ENCODE measurements at regions not wholly inside any gene's neighbourhood (a gene's known extent, or its start where the extent isn't known, plus 50 kb on each side); places are given as distances from the start of the nearest gene placed in this dataset.
"Not testable (repeated sequence)": the region's sequence is repeated elsewhere in the genome, so short reads cannot be mapped to it uniquely, and the experiment has no call there.

DNA sequence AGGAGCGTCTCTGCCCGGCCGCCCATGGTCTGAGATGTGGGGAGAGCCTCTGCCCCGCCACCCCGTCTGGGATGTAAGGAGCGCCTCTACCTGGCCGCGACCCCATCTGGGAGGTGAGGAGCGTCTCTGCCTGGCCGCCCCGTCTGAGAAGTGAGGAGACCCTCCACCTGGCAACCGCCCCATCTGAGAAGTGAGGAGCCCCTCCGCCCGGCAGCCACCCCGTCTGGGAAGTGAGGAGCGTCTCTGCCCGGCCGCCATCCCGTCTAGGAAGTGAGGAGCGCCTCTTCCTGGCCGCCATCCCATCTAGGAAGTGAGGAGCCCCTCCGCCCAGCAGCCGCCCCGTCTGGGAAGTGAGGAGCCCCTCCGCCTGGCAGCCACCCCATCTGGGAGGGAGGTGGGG lies 551.9 kb downstream of the FAM181B start:
- not testable (repeated sequence) for H3K4me3 ChIP-seq (ENCODE audit: extremely low read depth, insufficient read depth, low read length, poor library complexity, severe bottlenecking); H3K4me1 ChIP-seq (ENCODE audit: control insufficient read depth, insufficient read depth, low read length, poor library complexity, severe bottlenecking); H3K36me3 ChIP-seq (ENCODE audit: control insufficient read depth, insufficient read depth, low read length); H3K9me3 ChIP-seq (ENCODE audit: control insufficient read depth, low read length); H3K27ac ChIP-seq (ENCODE audit: low read depth, low read length, severe bottlenecking)
- 91 to 96% methylated on average over 5 to 13 of the region's 25 CpGs for WGBS, 2 experiments (ENCODE audit: insufficient coverage in 2 of 2)

DNA sequence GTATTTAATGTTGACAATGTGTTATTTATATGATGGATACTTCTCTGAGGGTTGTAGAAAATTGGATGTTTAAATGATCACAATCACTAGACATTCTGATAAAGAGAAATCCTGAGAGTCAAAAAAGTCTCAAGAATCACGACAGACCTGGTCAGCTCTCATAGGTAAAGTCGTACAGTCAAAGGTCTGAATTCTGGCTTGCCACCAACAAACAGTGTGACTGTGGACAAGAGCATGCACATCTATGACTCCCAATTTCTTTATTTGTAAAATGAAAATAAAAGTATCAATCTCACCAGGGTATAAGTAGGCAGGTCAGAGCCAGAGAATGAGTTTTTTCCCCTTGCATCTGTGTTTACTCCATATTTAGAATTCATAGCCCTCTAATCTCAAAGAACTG lies 556.7 kb downstream of the FAM181B start:
- no peak overlapping the region for H3K27ac ChIP-seq (ENCODE audit: low read depth, low read length, severe bottlenecking)
- H3K36me3 ChIP-seq (ENCODE audit: control insufficient read depth, insufficient read depth, low read length): no peaks in the 10 kb centered on the region
- H3K9me3 ChIP-seq (ENCODE audit: control insufficient read depth, low read length): no peaks in the 10 kb centered on the region
- H3K4me3 ChIP-seq (ENCODE audit: extremely low read depth, insufficient read depth, low read length, poor library complexity, severe bottlenecking): no peak overlapping the region
- H3K4me1 ChIP-seq (ENCODE audit: control insufficient read depth, insufficient read depth, low read length, poor library complexity, severe bottlenecking): no peaks in the 10 kb centered on the region
- WGBS, 2 experiments (ENCODE audit: insufficient coverage in 2 of 2): 100% methylated on average over 1 of the region's 2 CpGs

DNA sequence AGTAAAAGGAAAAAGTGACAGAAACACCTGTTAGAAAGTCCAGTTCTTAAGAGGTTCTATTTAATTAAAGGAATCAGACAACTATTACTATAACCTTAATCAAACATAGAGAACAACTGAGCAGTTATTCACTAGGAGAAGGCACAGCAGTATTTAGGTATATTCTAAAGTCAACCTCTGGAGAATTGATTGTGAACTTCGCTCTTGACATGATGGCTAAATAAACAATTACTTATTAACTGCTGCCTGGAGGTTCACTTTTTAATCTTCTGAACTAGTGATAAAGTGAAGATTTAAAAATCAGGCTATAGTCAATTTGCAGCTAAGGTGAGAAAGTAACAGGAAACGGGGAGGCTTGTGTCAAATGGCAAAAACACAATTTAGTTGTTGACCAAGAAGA lies 557.3 kb downstream of the FAM181B start:
- 80 to 88% methylated on average over 1 to 2 of the region's 2 CpGs for WGBS, 2 experiments (ENCODE audit: insufficient coverage in 2 of 2)
- Histone ChIP-seq H3K4me3 (ENCODE audit: extremely low read depth, insufficient read depth, low read length, poor library complexity, severe bottlenecking) (no peak overlapping the region), H3K4me1 (ENCODE audit: control insufficient read depth, insufficient read depth, low read length, poor library complexity, severe bottlenecking) (no peaks in the 10 kb centered on the region), H3K36me3 (ENCODE audit: control insufficient read depth, insufficient read depth, low read length) (no peaks in the 10 kb centered on the region), H3K27ac (ENCODE audit: low read depth, low read length, severe bottlenecking) (no peak overlapping the region), H3K9me3 (ENCODE audit: control insufficient read depth, low read length) (no peaks in the 10 kb centered on the region)

DNA sequence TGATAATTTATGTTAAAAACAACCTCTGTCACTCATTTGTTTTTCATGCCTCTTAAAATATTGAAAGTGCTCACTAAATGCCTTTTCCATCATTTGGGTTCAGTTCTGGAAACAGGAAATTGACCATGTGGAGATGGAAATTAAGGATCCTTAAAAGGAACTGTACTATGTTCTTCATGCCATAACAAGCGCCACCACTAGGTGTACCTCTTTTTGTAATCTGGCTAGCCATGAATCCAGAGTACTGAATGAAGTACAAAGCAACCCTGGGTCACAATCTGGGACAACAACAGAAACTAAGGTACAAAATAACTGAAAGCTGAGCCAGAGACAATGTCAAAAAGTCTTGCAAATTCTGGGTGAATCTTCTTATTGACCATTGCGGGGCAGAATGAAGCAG lies 559.1 kb downstream of the FAM181B start:
- no CpG with 5 or more reads among the region's 2 CpGs for WGBS, 2 experiments (ENCODE audit: insufficient coverage in 2 of 2)
- Histone ChIP-seq H3K36me3 (ENCODE audit: control insufficient read depth, insufficient read depth, low read length) (no peaks in the 10 kb centered on the region), H3K4me1 (ENCODE audit: control insufficient read depth, insufficient read depth, low read length, poor library complexity, severe bottlenecking) (no peaks in the 10 kb centered on the region), H3K27ac (ENCODE audit: low read depth, low read length, severe bottlenecking) (no peak overlapping the region), H3K9me3 (ENCODE audit: control insufficient read depth, low read length) (no peaks in the 10 kb centered on the region), H3K4me3 (ENCODE audit: extremely low read depth, insufficient read depth, low read length, poor library complexity, severe bottlenecking) (no peak overlapping the region)

DNA sequence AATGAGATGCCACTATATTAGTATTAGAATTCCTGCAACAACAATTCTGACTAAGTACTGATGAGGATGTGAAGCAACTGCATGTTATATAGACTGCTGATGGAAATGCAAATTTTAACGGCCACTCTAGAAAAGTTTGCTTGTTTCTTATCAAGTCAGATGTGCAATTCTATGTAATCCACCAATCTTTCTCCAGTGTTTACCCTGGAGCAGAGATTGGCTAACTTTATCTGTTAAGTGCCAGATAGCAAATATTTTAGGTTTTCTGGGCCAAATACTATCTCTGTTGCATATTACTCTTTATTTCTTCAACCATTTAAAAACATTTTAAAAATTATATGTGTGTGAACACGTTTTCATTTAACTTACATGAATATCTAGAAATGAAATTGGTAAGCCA lies 586.9 kb downstream of the FAM181B start:
- WGBS, 2 experiments (ENCODE audit: insufficient coverage in 2 of 2): no CpG with 5 or more reads among the region's 2 CpGs
- Histone ChIP-seq H3K36me3 (ENCODE audit: control insufficient read depth, insufficient read depth, low read length) (no peaks in the 10 kb centered on the region), H3K9me3 (ENCODE audit: control insufficient read depth, low read length) (no peaks in the 10 kb centered on the region), H3K4me3 (ENCODE audit: extremely low read depth, insufficient read depth, low read length, poor library complexity, severe bottlenecking) (no peak overlapping the region), H3K4me1 (ENCODE audit: control insufficient read depth, insufficient read depth, low read length, poor library complexity, severe bottlenecking) (no peaks in the 10 kb centered on the region), H3K27ac (ENCODE audit: low read depth, low read length, severe bottlenecking) (no peak overlapping the region)

DNA sequence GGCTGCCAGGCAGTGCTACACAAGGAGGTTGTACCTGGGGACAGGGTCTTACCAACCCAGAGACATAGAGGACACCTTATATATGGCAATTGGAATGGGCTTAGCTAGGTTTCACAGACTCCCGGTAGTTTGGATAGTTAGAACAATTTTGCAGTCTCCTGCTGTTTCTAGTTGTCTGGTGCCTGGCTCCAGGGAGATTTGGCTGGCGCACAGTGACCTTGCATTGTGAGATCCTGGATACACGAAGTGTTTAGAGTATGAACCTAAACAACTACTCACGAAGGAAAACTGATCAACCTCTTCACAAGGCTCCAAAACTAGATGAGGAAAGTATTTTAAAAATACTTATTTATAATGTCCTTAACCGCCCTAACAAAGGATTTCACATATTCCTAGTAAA lies 614.7 kb downstream of the FAM181B start:
- WGBS, 2 experiments (ENCODE audit: insufficient coverage in 2 of 2): 90% methylated on average over 2 of the region's 5 CpGs; no CpG with 5 or more reads in 1 of the 2 experiments
- no peak overlapping the region for H3K27ac ChIP-seq (ENCODE audit: low read depth, low read length, severe bottlenecking)
- H3K4me3 ChIP-seq (ENCODE audit: extremely low read depth, insufficient read depth, low read length, poor library complexity, severe bottlenecking): no peak overlapping the region
- H3K9me3 ChIP-seq (ENCODE audit: control insufficient read depth, low read length): no peaks in the 10 kb centered on the region
- no peaks in the 10 kb centered on the region for H3K36me3 ChIP-seq (ENCODE audit: control insufficient read depth, insufficient read depth, low read length)
- no peaks in the 10 kb centered on the region for H3K4me1 ChIP-seq (ENCODE audit: control insufficient read depth, insufficient read depth, low read length, poor library complexity, severe bottlenecking)

DNA sequence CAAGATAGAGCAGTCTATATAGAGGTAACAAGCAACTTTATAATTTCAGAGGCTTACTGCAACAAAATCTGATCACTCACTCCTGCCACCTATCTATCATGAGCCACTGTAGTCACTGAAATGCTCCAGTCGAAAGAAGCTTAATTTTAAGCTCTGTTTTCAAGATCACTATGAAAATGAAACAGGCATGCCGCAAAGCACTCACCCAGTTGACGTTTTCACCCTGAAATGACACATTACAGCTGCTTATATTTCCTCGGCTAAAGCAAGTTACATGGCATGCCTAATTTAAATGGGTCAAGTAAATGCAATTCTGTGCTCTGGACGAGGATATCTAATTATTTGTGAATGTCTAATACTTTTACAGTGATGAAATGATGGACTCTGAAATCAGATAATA lies 616.3 kb downstream of the FAM181B start:
- Histone ChIP-seq H3K4me3 (ENCODE audit: extremely low read depth, insufficient read depth, low read length, poor library complexity, severe bottlenecking) (no peak overlapping the region), H3K9me3 (ENCODE audit: control insufficient read depth, low read length) (no peaks in the 10 kb centered on the region), H3K4me1 (ENCODE audit: control insufficient read depth, insufficient read depth, low read length, poor library complexity, severe bottlenecking) (no peaks in the 10 kb centered on the region), H3K36me3 (ENCODE audit: control insufficient read depth, insufficient read depth, low read length) (no peaks in the 10 kb centered on the region), H3K27ac (ENCODE audit: low read depth, low read length, severe bottlenecking) (no peak overlapping the region)
- WGBS, 2 experiments (ENCODE audit: insufficient coverage in 2 of 2): 50 to 96% methylated on average over 1 to 4 of the region's 5 CpGs

DNA sequence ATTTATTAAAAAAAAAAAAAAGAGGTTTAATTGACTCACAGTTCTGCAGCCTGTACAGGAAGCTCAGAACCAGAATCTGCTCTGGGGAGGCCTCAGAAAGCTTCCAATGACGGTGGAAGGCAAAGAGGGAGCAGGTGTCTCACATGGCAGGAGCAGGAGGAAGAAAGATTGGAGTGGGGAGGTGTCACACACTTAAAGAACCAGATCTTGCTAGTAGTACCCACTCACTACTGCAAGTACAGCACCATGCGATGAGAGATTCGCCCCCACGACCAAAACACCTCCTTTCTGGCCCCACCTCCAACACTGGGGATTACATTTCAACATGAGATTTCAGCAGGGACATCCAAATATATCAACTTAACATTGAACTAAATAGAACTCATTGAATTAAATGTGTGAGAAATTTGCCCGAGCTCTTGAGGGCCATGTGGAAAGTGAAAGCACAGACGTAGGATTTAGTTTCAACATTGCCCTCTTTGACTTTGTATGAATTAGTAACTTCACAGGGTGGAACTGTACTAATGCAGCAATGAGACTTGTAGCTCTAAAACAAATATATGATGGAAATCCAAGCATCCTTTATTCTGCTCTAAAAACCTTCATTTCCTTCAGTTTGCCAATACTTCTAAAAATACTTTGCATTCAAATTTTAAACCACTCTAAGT lies 628.2 kb downstream of the FAM181B start:
- Histone ChIP-seq H3K4me1 (ENCODE audit: control insufficient read depth, insufficient read depth, low read length, poor library complexity, severe bottlenecking) (no peaks in the 10 kb centered on the region), H3K4me3 (ENCODE audit: extremely low read depth, insufficient read depth, low read length, poor library complexity, severe bottlenecking) (no peak overlapping the region), H3K9me3 (ENCODE audit: control insufficient read depth, low read length) (no peaks in the 10 kb centered on the region), H3K27ac (ENCODE audit: low read depth, low read length, severe bottlenecking) (no peak overlapping the region), H3K36me3 (ENCODE audit: control insufficient read depth, insufficient read depth, low read length) (no peaks in the 10 kb centered on the region)
- 87 to 96% methylated on average over 3 of the region's 6 CpGs for WGBS, 2 experiments (ENCODE audit: insufficient coverage in 2 of 2)

DNA sequence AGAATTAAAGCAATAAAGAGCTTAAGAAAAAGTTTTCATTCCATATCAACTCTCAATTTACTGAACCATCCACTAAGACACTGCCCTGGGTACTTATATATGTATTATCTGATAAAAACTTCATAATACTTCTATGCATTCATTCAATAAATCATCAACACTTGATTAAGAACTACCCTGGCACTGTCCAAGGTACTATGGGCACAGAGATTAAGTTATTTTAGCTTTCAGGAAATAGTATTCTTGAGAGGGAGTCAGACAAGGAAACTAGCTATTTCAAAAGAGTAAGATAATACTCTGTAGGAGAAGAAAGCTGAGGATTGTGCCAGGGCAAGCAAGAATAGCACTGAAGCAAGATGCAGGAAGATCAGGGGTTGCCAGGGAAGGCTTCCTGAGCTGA lies 640.8 kb downstream of the FAM181B start:
- H3K9me3 ChIP-seq (ENCODE audit: control insufficient read depth, low read length): no peaks in the 10 kb centered on the region
- H3K36me3 ChIP-seq (ENCODE audit: control insufficient read depth, insufficient read depth, low read length): no peaks in the 10 kb centered on the region
- H3K4me1 ChIP-seq (ENCODE audit: control insufficient read depth, insufficient read depth, low read length, poor library complexity, severe bottlenecking): no peaks in the 10 kb centered on the region
- H3K27ac ChIP-seq (ENCODE audit: low read depth, low read length, severe bottlenecking): no peak overlapping the region
- H3K4me3 ChIP-seq (ENCODE audit: extremely low read depth, insufficient read depth, low read length, poor library complexity, severe bottlenecking): no peak overlapping the region

DNA sequence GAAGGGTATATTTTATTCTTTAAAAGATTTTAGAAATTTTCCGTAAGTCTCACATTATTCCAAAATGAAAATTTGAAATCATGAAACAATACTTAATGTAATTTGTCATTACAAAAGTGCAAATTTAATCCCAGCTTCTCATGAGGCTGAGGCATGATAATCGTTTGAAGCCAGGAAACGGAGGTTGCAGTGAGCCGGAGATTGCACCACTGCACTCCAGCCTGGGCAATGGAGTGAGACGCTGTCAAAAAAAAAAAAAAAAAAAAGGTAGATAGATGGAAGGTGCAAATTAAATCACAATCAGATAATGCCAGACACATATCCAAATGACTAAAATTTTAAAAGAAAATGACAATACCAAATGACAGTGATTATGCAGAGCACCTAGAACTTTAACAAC lies 644.2 kb downstream of the FAM181B start:
- no peak overlapping the region for H3K4me3 ChIP-seq (ENCODE audit: extremely low read depth, insufficient read depth, low read length, poor library complexity, severe bottlenecking)
- no peaks in the 10 kb centered on the region for H3K4me1 ChIP-seq (ENCODE audit: control insufficient read depth, insufficient read depth, low read length, poor library complexity, severe bottlenecking)
- no peaks in the 10 kb centered on the region for H3K9me3 ChIP-seq (ENCODE audit: control insufficient read depth, low read length)
- WGBS, 2 experiments (ENCODE audit: insufficient coverage in 2 of 2): no CpG with 5 or more reads among the region's 5 CpGs
- H3K36me3 ChIP-seq (ENCODE audit: control insufficient read depth, insufficient read depth, low read length): no peaks in the 10 kb centered on the region
- H3K27ac ChIP-seq (ENCODE audit: low read depth, low read length, severe bottlenecking): no peak overlapping the region

DNA sequence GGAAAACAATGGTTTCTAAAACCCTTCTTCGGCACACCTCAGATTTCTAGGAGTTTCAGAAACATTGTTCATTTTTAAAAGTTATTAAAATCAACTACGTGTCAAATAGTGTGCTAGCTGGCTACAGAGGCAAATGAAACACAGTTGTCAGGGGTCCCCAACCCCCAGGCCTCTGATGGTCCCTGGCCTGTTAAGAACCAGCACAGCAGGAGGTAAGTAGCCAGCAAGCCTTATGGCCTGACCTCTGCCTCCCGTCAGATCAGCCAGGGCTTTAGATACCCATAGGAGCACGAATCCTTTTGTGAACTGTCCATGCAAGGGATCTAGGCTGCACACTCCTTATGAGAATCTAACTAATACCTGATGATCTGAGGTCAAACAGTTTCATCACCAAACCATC lies 648.2 kb downstream of the FAM181B start:
- Histone ChIP-seq H3K9me3 (ENCODE audit: control insufficient read depth, low read length) (no peaks in the 10 kb centered on the region), H3K4me3 (ENCODE audit: extremely low read depth, insufficient read depth, low read length, poor library complexity, severe bottlenecking) (no peak overlapping the region), H3K36me3 (ENCODE audit: control insufficient read depth, insufficient read depth, low read length) (no peaks in the 10 kb centered on the region), H3K4me1 (ENCODE audit: control insufficient read depth, insufficient read depth, low read length, poor library complexity, severe bottlenecking) (no peaks in the 10 kb centered on the region), H3K27ac (ENCODE audit: low read depth, low read length, severe bottlenecking) (no peak overlapping the region)
- WGBS, 2 experiments (ENCODE audit: insufficient coverage in 2 of 2): 65 to 69% methylated on average over 2 to 3 of the region's 4 CpGs

Data from mesodermal cell (in vitro differentiated cells).